Liver (tissue), 8 donors: ENCODE measurements at regions not wholly inside any gene's neighbourhood (a gene's known extent, or its start where the extent isn't known, plus 50 kb on each side); places are given as distances from the start of the nearest gene placed in this dataset.

Experiments used
- DNase-seq: peaks from one replicate; pipeline ENCODE4 v3.0.0-alpha.2; 2017; ENCODE audit warnings: low spot score
- H3K27ac ChIP-seq, 2 donors: one replicate each; pipeline ENCODE4 v1.7.0; 2013; ENCODE audit warnings: inconsistent platforms in 2 of 2, low read length in 2 of 2, control low read depth in 1 of 2, low read depth in 1 of 2, mild to moderate bottlenecking in 1 of 2
- H3K27me3 ChIP-seq, 4 donors: one replicate each; pipeline versions ENCODE4 v1.6.1 to v1.7.0; 2013; ENCODE audit warnings: low read length in 3 of 4, inconsistent platforms in 1 of 4, mild to moderate bottlenecking in 1 of 4, moderate library complexity in 1 of 4; ENCODE audit not compliant: control insufficient read depth in 4 of 4, insufficient read depth in 4 of 4
- H3K36me3 ChIP-seq, 4 donors: one replicate each; pipeline versions ENCODE4 v1.6.1 to v1.7.0; 2013; ENCODE audit warnings: low read length in 3 of 4, mild to moderate bottlenecking in 3 of 4, low read depth in 1 of 4, moderate library complexity in 1 of 4; ENCODE audit not compliant: control insufficient read depth in 4 of 4, insufficient read depth in 3 of 4
- H3K4me1 ChIP-seq, 4 donors: one replicate each; pipeline versions ENCODE4 v1.6.1 to v1.7.0; 2013; ENCODE audit warnings: low read length in 3 of 4, mild to moderate bottlenecking in 3 of 4, moderate library complexity in 1 of 4; ENCODE audit not compliant: control insufficient read depth in 4 of 4, insufficient read depth in 4 of 4
- H3K4me3 ChIP-seq, 3 donors: one replicate each; pipeline versions ENCODE4 v1.6.1 to v1.7.0; 2013; ENCODE audit warnings: low read length in 3 of 3, control low read depth in 1 of 3, low read depth in 1 of 3, mild to moderate bottlenecking in 1 of 3
- H3K9ac ChIP-seq, 2 donors: one replicate each; pipeline ENCODE4 v1.7.0; 2013; ENCODE audit warnings: low read length in 2 of 2, mild to moderate bottlenecking in 2 of 2, moderate library complexity in 2 of 2, control low read depth in 1 of 2, low read depth in 1 of 2
- H3K9me3 ChIP-seq, 4 donors: one replicate each; pipeline versions ENCODE4 v1.6.1 to v1.7.0; 2013; ENCODE audit warnings: low read length in 3 of 4; ENCODE audit not compliant: control insufficient read depth in 4 of 4
- ATF3 ChIP-seq: IDR thresholded peaks from 2 replicates; pipeline ENCODE4 v1.6.1; 2016; ENCODE audit warnings: antibody characterized with exemption
- FOXA1 ChIP-seq: IDR thresholded peaks from 2 replicates; pipeline ENCODE4 v1.6.1; 2016; ENCODE audit warnings: antibody characterized with exemption
- FOXA2 ChIP-seq: IDR thresholded peaks from 2 replicates; pipeline ENCODE4 v1.6.1; 2016; ENCODE audit warnings: antibody characterized with exemption
- GABPA ChIP-seq, 2 donors: IDR thresholded peaks in 1 of 2; conservative IDR thresholded peaks in 1 of 2; 2 replicates each; pipeline ENCODE4 v1.6.1; 2016; ENCODE audit warnings: antibody characterized with exemption in 2 of 2, mild to moderate bottlenecking in 1 of 2, moderate library complexity in 1 of 2
- HNF4A ChIP-seq, 2 donors: conservative IDR thresholded peaks; 2 replicates each; pipeline ENCODE4 v1.6.1; 2016; ENCODE audit warnings: antibody characterized with exemption in 2 of 2, mild to moderate bottlenecking in 2 of 2
- HNF4G ChIP-seq: IDR thresholded peaks from 2 replicates; pipeline ENCODE4 v1.6.1; 2016; ENCODE audit warnings: antibody characterized with exemption
- JUND ChIP-seq, 2 donors: IDR thresholded peaks; 2 replicates each; pipeline ENCODE4 v1.6.1; 2016; ENCODE audit warnings: antibody characterized with exemption in 2 of 2
- NR2F2 ChIP-seq: IDR thresholded peaks from 2 replicates; pipeline ENCODE4 v1.6.1; 2016; ENCODE audit warnings: antibody characterized with exemption
- RAD21 ChIP-seq, 2 donors: IDR thresholded peaks; 2 replicates each; pipeline ENCODE4 v1.6.1; 2016; ENCODE audit warnings: antibody characterized with exemption in 2 of 2, mild to moderate bottlenecking in 2 of 2
- RXRA ChIP-seq, 2 donors: IDR thresholded peaks; 2 replicates each; pipeline ENCODE4 v1.6.1; 2017 to 2018; ENCODE audit warnings: antibody characterized with exemption in 2 of 2, mild to moderate bottlenecking in 1 of 2
- SP1 ChIP-seq: IDR thresholded peaks from 2 replicates; pipeline ENCODE4 v1.6.1; 2018; ENCODE audit warnings: antibody characterized with exemption, mild to moderate bottlenecking
- YY1 ChIP-seq: IDR thresholded peaks from 2 replicates; pipeline ENCODE4 v1.6.1; 2016; ENCODE audit warnings: antibody characterized with exemption, mild to moderate bottlenecking
- ZBTB33 ChIP-seq: IDR thresholded peaks from 2 replicates; pipeline ENCODE4 v1.6.1; 2016; ENCODE audit warnings: antibody characterized with exemption
- WGBS: extraction: QIAGEN DNeasy Blood & Tissue Kit; methylation state at CpG from one replicate; pipeline ENCODE4 v1.1.7; 2013; 5-methylcytosine and 5-hydroxymethylcytosine counted together
- TF ChIP-seq, protein P1 (sequence below): fragments of 150-350 bp; IDR thresholded peaks from 2 replicates; pipeline ENCODE4 v1.5.1; 2017; ENCODE audit warnings: improper control_type of control experiment, low read depth, low read length; ENCODE audit not compliant: missing input control
- TF ChIP-seq, protein P2 (sequence below): IDR thresholded peaks from 2 replicates; pipeline ENCODE4 v1.6.1; 2016; ENCODE audit warnings: antibody characterized with exemption, mild to moderate bottlenecking
- donor health status: healthy.
- donor health status: healthy.
- donor health status: healthy.
- donor health status: healthy.
- donor health status: healthy.

DNA sequence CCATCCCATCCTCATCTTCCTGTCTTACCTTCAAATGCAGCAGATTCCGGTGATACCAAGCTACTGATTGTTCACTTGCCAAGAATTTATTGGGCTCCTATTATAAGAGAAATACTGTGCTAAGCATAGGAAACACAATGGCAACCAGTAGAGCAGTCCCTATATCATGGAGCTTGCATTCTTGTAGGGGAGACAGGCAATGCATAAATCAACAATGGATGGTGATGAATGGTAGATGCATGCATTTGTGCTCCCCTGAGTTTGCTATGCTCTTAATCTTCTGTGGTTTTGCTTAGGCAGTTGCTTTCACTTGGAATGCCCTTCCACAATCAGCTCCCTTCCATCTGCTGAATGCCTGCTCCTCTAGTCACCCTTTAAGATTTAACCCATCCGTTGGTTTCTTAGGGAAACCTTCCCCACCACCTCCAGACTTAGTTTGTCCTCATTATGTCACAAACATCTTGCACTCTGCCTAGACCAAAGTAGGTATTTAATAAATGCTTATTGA, 200.2 kb upstream of the TOX3 start:
- Histone ChIP-seq H3K9ac (no peak overlapping the region), H3K36me3 (no peaks in the 10 kb centered on the region), H3K4me1 (peaks cover 0 to 3% (median 0%) of the 10 kb centered on the region in 4 donors), H3K4me3 (no peak overlapping the region), H3K27me3 (no peaks in the 10 kb centered on the region), H3K9me3 (no peaks in the 10 kb centered on the region), H3K27ac (no peak overlapping the region)
- 86% methylated on average over 2 of the region's 2 CpGs for WGBS
- no peak for DNase-seq
- TF ChIP-seq ZBTB33 (no peak), JUND (IDR thresholded peaks at IDR 0.05) (no peak), HNF4A (conservative IDR thresholded peaks at IDR 0.05) (no peak), FOXA1 (no peak)
- TF ChIP-seq, protein P1, sequence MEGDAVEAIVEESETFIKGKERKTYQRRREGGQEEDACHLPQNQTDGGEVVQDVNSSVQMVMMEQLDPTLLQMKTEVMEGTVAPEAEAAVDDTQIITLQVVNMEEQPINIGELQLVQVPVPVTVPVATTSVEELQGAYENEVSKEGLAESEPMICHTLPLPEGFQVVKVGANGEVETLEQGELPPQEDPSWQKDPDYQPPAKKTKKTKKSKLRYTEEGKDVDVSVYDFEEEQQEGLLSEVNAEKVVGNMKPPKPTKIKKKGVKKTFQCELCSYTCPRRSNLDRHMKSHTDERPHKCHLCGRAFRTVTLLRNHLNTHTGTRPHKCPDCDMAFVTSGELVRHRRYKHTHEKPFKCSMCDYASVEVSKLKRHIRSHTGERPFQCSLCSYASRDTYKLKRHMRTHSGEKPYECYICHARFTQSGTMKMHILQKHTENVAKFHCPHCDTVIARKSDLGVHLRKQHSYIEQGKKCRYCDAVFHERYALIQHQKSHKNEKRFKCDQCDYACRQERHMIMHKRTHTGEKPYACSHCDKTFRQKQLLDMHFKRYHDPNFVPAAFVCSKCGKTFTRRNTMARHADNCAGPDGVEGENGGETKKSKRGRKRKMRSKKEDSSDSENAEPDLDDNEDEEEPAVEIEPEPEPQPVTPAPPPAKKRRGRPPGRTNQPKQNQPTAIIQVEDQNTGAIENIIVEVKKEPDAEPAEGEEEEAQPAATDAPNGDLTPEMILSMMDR: no peak

GRCh38 chr16:52743707-52744106, 196.8 kb upstream of the TOX3 start:
- TF ChIP-seq NR2F2 (no peak), SP1 (no peak), HNF4A (conservative IDR thresholded peaks at IDR 0.05) (no peak), ZBTB33 (no peak), FOXA2 (no peak), RAD21 (IDR thresholded peaks at IDR 0.05) (no peak), YY1 (no peak), HNF4G (no peak), ATF3 (no peak), GABPA (IDR thresholded peaks at IDR 0.05 in 1 of 2, conservative IDR thresholded peaks at IDR 0.05 in 1 of 2) (no peak), RXRA (IDR thresholded peaks at IDR 0.05) (no peak)
- TF ChIP-seq, protein P2, sequence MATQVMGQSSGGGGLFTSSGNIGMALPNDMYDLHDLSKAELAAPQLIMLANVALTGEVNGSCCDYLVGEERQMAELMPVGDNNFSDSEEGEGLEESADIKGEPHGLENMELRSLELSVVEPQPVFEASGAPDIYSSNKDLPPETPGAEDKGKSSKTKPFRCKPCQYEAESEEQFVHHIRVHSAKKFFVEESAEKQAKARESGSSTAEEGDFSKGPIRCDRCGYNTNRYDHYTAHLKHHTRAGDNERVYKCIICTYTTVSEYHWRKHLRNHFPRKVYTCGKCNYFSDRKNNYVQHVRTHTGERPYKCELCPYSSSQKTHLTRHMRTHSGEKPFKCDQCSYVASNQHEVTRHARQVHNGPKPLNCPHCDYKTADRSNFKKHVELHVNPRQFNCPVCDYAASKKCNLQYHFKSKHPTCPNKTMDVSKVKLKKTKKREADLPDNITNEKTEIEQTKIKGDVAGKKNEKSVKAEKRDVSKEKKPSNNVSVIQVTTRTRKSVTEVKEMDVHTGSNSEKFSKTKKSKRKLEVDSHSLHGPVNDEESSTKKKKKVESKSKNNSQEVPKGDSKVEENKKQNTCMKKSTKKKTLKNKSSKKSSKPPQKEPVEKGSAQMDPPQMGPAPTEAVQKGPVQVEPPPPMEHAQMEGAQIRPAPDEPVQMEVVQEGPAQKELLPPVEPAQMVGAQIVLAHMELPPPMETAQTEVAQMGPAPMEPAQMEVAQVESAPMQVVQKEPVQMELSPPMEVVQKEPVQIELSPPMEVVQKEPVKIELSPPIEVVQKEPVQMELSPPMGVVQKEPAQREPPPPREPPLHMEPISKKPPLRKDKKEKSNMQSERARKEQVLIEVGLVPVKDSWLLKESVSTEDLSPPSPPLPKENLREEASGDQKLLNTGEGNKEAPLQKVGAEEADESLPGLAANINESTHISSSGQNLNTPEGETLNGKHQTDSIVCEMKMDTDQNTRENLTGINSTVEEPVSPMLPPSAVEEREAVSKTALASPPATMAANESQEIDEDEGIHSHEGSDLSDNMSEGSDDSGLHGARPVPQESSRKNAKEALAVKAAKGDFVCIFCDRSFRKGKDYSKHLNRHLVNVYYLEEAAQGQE: no peak
- H3K4me1 ChIP-seq: peaks cover 0 to 3% (median 0%) of the 10 kb centered on the region in 4 donors
- no peak for DNase-seq

More at GRCh38 chr16:52743707-52744106, 196.8 kb upstream of the TOX3 start:
- no peak overlapping the region for H3K27ac ChIP-seq
- H3K27me3 ChIP-seq: no peaks in the 10 kb centered on the region
- 94% methylated on average over 3 of the region's 3 CpGs for WGBS
- H3K9ac ChIP-seq: no peak overlapping the region
- no peak overlapping the region for H3K4me3 ChIP-seq
- H3K9me3 ChIP-seq: no peaks in the 10 kb centered on the region
- no peaks in the 10 kb centered on the region for H3K36me3 ChIP-seq
